ENCODE measurements at regions not wholly inside any gene's neighbourhood (a gene's known extent, or its start where the extent isn't known, plus 50 kb on each side); places are given as distances from the start of the nearest gene placed in this dataset.

GRCh38 chr9:134234001-134234660 lies 69.8 kb upstream of the RNU6ATAC start:
- Histone ChIP-seq H3K9me2 (replicated peaks; ENCODE audit: control insufficient read depth, low read length) (no peaks in the 10 kb centered on the region), H3K4me3 (ENCODE audit: low read length) (no peak overlapping the region), H3K27me3 (ENCODE audit: control insufficient read depth, low read length) (no peaks in the 10 kb centered on the region), H3K4me1 (ENCODE audit: control insufficient read depth, low read length) (no peaks in the 10 kb centered on the region), H3K9me3 (ENCODE audit: control insufficient read depth, insufficient read depth, low read length) (no peaks in the 10 kb centered on the region), H3K27ac (ENCODE audit: low read depth, low read length) (no peak overlapping the region), H4K20me1 (ENCODE audit: control insufficient read depth, insufficient read depth, low read depth, low read length) (no peaks in the 10 kb centered on the region), H3F3A (ENCODE audit: control insufficient read depth, insufficient read depth) (no peaks in the 10 kb centered on the region), H3K79me2 (ENCODE audit: control insufficient read depth, low read length) (no peaks in the 10 kb centered on the region), H3K4me2 (ENCODE audit: low read length) (no peak overlapping the region), H3K36me3 (ENCODE audit: control insufficient read depth, low read length) (no peaks in the 10 kb centered on the region)
- TF ChIP-seq CTCF (IDR thresholded peaks at IDR 0.05; ENCODE audit: low read depth, low read length, poor library complexity, severe bottlenecking) (no peak), EZH2phosphoT487 (IDR thresholded peaks at IDR 0.05; ENCODE audit: borderline replicate concordance, low read length) (no peak)

GRCh38 chr9:134234687-134235359 lies 70.5 kb upstream of the RNU6ATAC start:
- no peaks in the 10 kb centered on the region for H3K79me2 ChIP-seq (ENCODE audit: control insufficient read depth, low read length)
- H3K4me1 ChIP-seq (ENCODE audit: control insufficient read depth, low read length): no peaks in the 10 kb centered on the region
- H3K9me3 ChIP-seq (ENCODE audit: control insufficient read depth, insufficient read depth, low read length): no peaks in the 10 kb centered on the region
- no peaks in the 10 kb centered on the region for H3F3A ChIP-seq (ENCODE audit: control insufficient read depth, insufficient read depth)
- TF ChIP-seq CTCF (IDR thresholded peaks at IDR 0.05; ENCODE audit: low read depth, low read length, poor library complexity, severe bottlenecking) (no peak), EZH2phosphoT487 (IDR thresholded peaks at IDR 0.05; ENCODE audit: borderline replicate concordance, low read length) (no peak)
- H4K20me1 ChIP-seq (ENCODE audit: control insufficient read depth, insufficient read depth, low read depth, low read length): no peaks in the 10 kb centered on the region
- no peak overlapping the region for H3K4me3 ChIP-seq (ENCODE audit: low read length)
- no peaks in the 10 kb centered on the region for H3K27me3 ChIP-seq (ENCODE audit: control insufficient read depth, low read length)
- no peaks in the 10 kb centered on the region for H3K36me3 ChIP-seq (ENCODE audit: control insufficient read depth, low read length)
- no peak overlapping the region for H3K27ac ChIP-seq (ENCODE audit: low read depth, low read length)
- no peaks in the 10 kb centered on the region for H3K9me2 ChIP-seq (replicated peaks; ENCODE audit: control insufficient read depth, low read length)
- H3K4me2 ChIP-seq (ENCODE audit: low read length): no peak overlapping the region

- TF ChIP-seq EZH2phosphoT487 (IDR thresholded peaks at IDR 0.05; ENCODE audit: borderline replicate concordance, low read length): no peak
- Histone ChIP-seq H3K4me2 (ENCODE audit: low read length) (no peak overlapping the region), H3K27ac (ENCODE audit: low read depth, low read length) (no peak overlapping the region), H3K79me2 (ENCODE audit: control insufficient read depth, low read length) (no peaks in the 10 kb centered on the region), H3K36me3 (ENCODE audit: control insufficient read depth, low read length) (no peaks in the 10 kb centered on the region), H3K27me3 (ENCODE audit: control insufficient read depth, low read length) (no peaks in the 10 kb centered on the region), H3K4me1 (ENCODE audit: control insufficient read depth, low read length) (no peaks in the 10 kb centered on the region), H4K20me1 (ENCODE audit: control insufficient read depth, insufficient read depth, low read depth, low read length) (no peaks in the 10 kb centered on the region), H3K9me2 (replicated peaks; ENCODE audit: control insufficient read depth, low read length) (no peaks in the 10 kb centered on the region), H3K9me3 (ENCODE audit: control insufficient read depth, insufficient read depth, low read length) (no peaks in the 10 kb centered on the region), H3K4me3 (ENCODE audit: low read length) (no peak overlapping the region), H3F3A (ENCODE audit: control insufficient read depth, insufficient read depth) (no peaks in the 10 kb centered on the region)
Observed at GRCh38 chr9:134235366-134235765, 71.0 kb upstream of the RNU6ATAC start.

- H4K20me1 ChIP-seq (ENCODE audit: control insufficient read depth, insufficient read depth, low read depth, low read length): no peaks in the 10 kb centered on the region
- H3K4me3 ChIP-seq (ENCODE audit: low read length): no peak overlapping the region
- no peaks in the 10 kb centered on the region for H3K36me3 ChIP-seq (ENCODE audit: control insufficient read depth, low read length)
- no peaks in the 10 kb centered on the region for H3K9me3 ChIP-seq (ENCODE audit: control insufficient read depth, insufficient read depth, low read length)
- no peaks in the 10 kb centered on the region for H3K27me3 ChIP-seq (ENCODE audit: control insufficient read depth, low read length)
- no peaks in the 10 kb centered on the region for H3F3A ChIP-seq (ENCODE audit: control insufficient read depth, insufficient read depth)
- TF ChIP-seq EZH2phosphoT487 (IDR thresholded peaks at IDR 0.05; ENCODE audit: borderline replicate concordance, low read length) (no peak), CTCF (IDR thresholded peaks at IDR 0.05; ENCODE audit: low read depth, low read length, poor library complexity, severe bottlenecking) (no peak)
- H3K27ac ChIP-seq (ENCODE audit: low read depth, low read length): no peak overlapping the region
- no peaks in the 10 kb centered on the region for H3K79me2 ChIP-seq (ENCODE audit: control insufficient read depth, low read length)
- no peak overlapping the region for H3K4me2 ChIP-seq (ENCODE audit: low read length)
- H3K4me1 ChIP-seq (ENCODE audit: control insufficient read depth, low read length): no peaks in the 10 kb centered on the region
- no peaks in the 10 kb centered on the region for H3K9me2 ChIP-seq (replicated peaks; ENCODE audit: control insufficient read depth, low read length)
Observed at GRCh38 chr9:134236001-134236421, 71.6 kb upstream of the RNU6ATAC start.

All from DOHH2 (cell line).